Left forelimb (tissue), 1 donor: ENCODE measurements at regions not wholly inside any gene's neighbourhood (a gene's known extent, or its start where the extent isn't known, plus 50 kb on each side); places are given as distances from the start of the nearest gene placed in this dataset.
"Not testable (repeated sequence)": the region's sequence is repeated elsewhere in the genome, so short reads cannot be mapped to it uniquely, and the experiment has no call there.

Experiments
- DNase-seq: peaks from one replicate; pipeline ENCODE4 v3.0.0-alpha.2; 2018; ENCODE audit warnings: low spot score

DNA sequence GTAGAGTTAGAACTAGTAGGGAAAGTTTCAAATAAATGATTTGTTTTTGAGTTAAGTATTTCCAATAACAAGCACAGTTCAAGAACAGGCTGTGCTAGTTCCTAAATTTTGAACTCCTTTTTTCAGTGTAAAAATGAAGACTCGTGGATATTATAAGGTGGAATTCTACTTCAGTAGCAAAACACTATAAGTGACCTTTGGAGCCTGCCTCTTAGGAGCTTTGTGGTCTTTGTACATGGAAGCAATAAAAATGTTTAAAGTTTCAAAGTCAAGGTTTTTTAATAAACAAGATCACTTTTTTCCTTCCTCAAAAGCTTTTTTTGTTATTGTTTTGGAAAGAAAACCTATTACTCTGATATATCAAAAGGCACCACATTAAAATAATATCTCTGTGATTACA is 292.4 kb upstream of the VWC2 start:
- no peak for DNase-seq

GRCh38 chr7:49483142-49483541 is 290.3 kb upstream of the VWC2 start:
- no peak for DNase-seq

DNA sequence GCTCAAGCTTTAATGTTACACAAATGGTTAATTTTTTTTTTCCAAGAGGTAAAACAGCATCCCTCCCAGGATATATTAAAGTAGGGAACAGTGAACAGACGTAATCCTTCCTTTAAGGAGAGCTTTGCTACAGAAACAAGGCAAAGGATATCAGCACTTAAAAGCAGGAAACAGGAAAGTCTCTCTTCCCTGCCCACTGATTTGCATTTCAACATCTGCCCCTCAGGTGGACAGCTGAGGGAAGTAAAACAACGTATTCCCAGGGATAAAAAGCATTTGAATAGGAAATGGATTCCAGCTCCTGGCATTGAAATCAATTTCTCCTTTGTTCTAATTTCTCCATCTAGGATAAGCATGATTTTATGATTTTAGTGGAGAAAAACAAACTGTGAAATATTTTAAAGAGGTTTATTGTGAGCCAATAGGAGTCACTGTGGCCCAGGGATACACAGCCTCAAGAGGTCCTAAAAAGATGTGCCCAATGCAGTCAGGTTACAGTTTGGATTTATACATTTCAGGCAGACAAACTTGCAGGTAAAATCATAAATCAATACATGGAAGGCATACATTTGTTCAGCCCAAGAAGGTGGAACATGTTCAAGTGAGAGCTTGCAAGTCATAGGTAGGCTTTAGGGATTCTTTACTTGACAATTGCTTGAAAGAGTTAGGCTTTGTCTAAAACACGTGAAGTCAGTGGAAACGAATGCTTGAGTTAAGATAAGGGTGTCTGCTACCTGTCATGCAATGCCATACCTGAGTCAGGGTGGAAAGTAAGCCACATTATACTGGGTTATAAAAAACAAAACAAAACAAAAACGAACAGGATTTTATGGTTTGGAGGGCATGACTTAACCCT is 286.2 kb upstream of the VWC2 start:
- DNase-seq = no peak

DNA sequence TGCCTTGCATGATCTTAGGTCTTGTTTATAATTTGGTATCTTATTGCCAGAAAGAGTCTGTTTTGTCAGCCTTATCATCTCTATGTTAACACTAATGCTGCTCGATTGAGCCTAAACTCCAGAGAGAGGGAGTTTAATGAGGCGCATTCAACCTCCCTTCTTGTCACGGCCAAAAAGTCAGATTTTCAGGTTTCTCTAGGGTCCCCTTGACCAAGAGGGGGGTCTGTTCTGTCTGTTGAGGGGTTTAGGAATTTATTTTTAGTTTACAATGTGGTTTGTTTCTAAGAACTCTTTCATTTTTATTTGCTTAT is 285.7 kb upstream of the VWC2 start:
- no peak for DNase-seq

- DNase-seq = no peak
Observed at GRCh38 chr7:49488573-49488972, 284.9 kb upstream of the VWC2 start.

DNA sequence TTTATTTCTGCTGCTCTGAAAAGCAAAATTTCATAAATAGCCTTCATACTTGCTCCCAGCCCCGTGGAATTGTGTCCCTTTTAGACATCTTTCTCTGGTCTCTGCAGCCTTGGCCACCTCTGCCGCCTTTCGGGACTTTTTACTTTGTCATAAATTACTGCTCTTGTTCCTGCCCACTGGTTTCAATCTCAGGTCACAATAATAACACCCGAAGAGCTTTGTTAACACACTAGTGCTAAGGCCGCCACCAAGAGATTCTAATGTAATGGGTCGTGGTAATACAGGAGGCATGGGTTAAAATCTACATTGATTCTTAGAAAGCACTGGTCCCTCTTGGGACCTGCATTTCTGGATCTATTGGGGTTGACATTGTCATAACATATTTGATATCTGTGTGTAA is 276.0 kb upstream of the VWC2 start:
- no peak for DNase-seq

DNA sequence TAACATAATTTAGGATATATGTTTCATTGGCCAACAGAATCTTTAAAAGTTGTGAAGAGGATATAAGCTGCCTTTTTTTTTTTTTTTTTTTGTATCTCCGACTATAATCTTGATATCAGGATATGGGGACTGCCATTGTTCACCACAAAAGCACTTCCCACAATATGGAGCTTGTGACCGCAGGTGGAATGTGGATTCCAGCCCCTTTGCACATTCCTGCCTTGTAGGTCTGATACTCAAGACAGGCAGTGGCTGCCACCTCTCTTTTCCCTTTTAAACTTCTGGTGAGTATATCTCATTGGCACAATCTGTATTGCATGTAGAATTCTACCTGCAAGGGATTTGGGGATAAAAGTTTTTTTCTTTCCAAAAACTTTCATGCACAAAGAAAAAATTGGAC is 272.7 kb upstream of the VWC2 start:
- DNase-seq = no peak

DNA sequence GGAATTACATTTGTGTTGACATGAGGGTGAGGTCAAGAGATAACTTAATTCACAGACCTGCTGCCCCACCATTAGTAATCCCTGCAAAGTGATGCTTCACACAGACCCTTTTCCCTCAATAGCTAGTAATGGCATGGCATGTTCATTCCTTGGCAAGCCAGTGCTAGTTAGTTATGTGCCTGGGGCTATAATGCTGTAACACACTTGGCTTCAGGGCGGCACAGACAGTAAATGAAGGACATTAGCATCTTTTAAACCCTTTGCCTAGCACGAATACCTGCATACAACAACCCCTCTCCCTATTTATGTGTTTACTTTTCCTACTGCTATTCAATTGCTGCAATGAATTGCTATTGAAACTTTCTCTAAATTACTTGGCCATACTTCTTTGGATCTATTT is 266.2 kb upstream of the VWC2 start:
- DNase-seq = not testable (repeated sequence)

- no peak for DNase-seq
Observed at GRCh38 chr7:49513911-49514310, 259.5 kb upstream of the VWC2 start.

DNA sequence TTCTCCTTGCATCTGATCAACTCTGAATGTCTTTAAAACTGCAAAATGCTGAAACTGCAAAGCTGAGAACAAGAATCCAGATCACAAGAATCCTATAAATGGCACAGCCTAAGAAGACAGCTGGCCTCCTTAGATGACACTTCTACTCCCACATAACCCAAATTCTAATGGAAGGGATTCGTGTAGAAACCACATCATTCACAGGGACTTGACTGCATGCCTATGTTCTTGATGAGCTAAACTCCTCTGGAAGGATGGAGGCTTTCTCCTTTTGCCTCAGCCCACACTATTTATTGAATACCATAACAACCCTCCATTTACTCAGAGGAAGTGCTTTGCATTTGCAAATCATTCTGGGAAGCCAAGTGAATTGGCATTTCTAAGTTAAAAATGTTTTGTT is 252.5 kb upstream of the VWC2 start:
- no peak for DNase-seq

DNA sequence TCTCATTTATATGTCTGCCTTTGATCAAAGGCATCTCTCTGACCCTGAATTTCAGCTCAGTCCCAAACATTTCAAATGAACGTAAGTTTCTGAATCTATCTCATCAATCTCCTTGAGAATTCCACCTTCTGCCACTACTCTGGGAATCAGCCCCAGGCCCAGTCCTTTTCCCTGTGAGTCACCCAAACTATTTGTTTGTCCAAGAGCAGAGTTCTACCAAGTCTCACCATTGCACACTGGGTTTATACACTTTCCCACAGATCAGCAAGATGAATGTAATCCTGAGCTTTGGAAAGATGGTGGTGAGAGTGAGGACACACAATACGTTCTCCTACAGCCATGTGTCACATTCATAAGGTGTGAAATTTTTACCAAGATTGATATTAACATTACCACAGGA is 251.3 kb upstream of the VWC2 start:
- DNase-seq = no peak

- DNase-seq = no peak
Observed at GRCh38 chr7:49523870-49524269, 249.6 kb upstream of the VWC2 start.

- DNase-seq = no peak
Observed at GRCh38 chr7:49527182-49527581, 246.3 kb upstream of the VWC2 start.

DNA sequence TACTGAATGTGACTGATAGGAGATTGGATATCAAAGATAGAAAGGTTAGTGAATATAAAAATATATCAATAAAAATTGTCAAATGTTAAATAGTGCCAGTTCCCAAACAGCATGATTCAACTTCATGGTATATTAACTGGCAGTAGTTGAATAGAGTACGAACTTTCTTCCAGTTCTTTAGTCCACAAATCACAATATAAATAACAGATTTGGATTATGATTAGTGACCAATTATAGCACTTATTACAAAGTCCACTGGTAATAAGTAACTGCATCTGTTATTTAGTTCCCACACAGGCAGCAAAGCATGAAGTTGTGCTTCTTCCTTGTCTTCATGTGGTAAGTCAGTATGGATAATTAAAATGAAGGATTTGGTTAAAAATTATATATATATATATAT is 243.0 kb upstream of the VWC2 start:
- DNase-seq = no peak

DNA sequence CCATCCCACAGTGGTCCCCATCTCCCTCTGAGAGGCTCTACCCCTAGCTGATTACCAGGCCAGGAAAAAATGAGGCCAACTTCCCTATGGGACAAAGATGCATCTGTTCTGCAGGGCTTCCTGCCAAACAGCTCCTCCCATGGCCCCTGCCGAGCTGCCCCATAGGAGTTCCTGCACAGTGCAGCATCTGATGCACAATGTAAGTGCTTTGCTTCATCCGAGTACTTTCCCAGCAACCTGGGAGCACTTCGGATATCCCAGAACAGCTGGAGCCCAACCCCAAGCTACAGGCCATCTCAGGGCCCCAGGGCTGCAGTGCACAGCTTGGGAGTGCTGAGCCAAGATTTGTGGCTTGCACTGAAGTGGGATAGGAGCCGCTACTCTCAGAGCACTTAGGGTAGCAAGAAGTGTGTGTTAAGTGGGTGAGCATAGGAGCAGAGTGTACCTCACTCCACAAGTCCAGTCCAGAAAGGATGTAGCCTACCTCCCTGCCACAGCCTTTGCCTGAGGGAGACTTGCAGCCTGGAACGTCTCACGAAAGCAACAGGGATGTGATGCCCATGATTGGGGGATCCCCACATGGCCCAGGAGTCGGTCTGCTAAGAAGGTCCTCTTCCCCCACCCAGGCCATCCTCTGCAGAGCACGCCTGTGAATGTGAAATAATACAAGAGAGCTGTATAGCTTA is 209.6 kb upstream of the VWC2 start:
- DNase-seq = no peak

GRCh38 chr7:49564379-49564714 is 209.1 kb upstream of the VWC2 start:
- DNase-seq = no peak

GRCh38 chr7:49577576-49577975 is 195.9 kb upstream of the VWC2 start:
- DNase-seq = no peak

- DNase-seq = no peak
Observed at GRCh38 chr7:49579408-49579807, 194.0 kb upstream of the VWC2 start.

DNA sequence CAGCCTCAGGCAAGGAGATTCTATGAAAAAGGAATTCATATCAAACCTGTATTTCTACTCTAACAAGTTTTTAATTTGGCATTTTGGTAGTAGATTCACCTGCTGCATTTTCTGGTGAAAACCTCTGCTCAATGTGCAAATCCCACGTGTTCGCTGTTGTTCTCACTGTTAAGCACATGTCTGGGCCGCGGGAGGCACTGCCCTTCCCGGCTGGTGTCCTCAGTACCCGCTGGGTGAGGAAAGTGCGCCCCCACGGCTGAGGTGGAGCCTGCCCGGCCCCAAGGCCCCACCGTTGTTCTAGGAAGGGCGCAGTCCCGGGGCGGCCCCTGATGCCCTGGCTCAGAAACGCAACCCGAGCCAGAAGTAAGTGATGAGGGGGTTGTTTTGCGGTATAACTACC is 193.4 kb upstream of the VWC2 start:
- DNase-seq = no peak

GRCh38 chr7:49580761-49581160 is 192.7 kb upstream of the VWC2 start:
- no peak for DNase-seq

- DNase-seq = no peak
Observed at GRCh38 chr7:49583440-49583839, 190.0 kb upstream of the VWC2 start.

DNA sequence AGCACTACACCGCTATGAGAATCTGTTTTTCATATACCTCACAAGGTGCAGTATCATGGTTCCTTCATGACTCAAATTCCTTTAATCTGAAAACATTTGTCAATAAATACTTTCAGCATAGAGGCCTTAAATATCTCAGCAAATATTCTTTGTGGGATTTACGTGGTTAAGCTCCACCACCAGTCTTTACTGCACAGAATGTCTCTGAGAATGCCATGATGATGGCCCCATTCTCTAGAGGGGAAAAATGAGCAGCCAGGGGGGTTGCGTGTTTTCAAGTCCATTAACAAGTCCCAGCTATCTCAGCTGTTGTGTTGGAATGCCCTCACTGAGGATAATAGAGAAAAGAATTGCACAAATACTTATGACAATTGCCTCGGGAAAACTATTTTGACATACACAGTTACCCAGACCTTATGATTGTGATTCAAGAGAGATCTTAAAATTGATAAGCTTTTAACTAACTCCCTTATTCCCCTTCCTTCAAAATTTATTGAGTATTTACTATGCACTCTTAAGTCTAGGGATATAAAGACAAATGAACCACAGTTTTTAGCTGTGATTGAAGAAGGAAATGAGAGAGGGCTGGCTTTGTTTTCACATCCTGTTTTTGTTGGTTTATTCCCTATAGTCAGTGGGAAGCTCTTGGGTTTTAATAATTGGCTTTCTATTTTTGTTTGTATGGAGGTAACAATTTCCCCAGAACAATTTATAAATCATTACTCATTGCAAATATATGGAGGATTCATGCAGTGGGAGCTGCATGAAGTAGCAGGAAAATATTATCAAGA is 176.5 kb upstream of the VWC2 start:
- no peak for DNase-seq

DNA sequence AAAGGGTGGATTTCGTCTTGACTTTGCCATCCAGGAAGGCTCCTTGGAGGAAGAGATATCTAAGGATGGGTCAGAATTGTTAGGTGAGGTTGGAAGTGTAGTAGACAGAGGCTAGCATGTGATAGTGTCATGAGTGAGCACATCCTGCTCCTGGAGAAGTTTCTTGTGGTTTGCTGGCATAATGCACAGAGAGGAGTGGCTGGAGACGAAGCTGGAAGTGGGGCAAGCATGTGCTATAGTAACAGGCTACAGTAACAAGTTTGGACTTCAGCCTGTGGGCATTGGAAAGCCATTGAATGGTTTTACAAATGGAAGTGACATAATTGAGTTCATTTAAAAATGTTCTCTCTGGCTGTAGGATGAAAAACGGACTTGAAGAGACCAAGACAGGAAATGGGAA is 175.6 kb upstream of the VWC2 start:
- DNase-seq = no peak
